OCI-LY7 (cell line): ENCODE measurements at regions not wholly inside any gene's neighbourhood (a gene's known extent, or its start where the extent isn't known, plus 50 kb on each side); places are given as distances from the start of the nearest gene placed in this dataset.

Experiments
- BruUV-seq: library from RNA; stranded (reverse); fragments of 400-500 nt; replicated peaks from 2 replicates; lab custom pipeline; 2021; lab: Mats Ljungman, UMichigan
- CTCF ChIA-PET: fragments of 300-600 bp; sonication (Branson Sonifier 250); formaldehyde crosslinking; loops from one replicate; lab custom pipeline; 2022; ENCODE audit warnings: antibody characterized with exemption; ENCODE audit not compliant: unreplicated experiment; lab: Charles Lee
- POLR2A ChIA-PET: fragments of 300-600 bp; sonication (Branson Sonifier 250); formaldehyde crosslinking; loops from one replicate; lab custom pipeline; 2022; ENCODE audit warnings: antibody characterized with exemption; lab: Charles Lee
- DNase-seq: peaks from one replicate; pipeline ENCODE4 v3.0.0-alpha.2; 2015; ENCODE audit warnings: low spot score
- H2AFZ ChIP-seq: fragments of 200-600 bp; sonication (generic), shearing (Covaris generic); 2 replicates; pipeline ENCODE4 v1.6.1; 2014; ENCODE audit warnings: mild to moderate bottlenecking, antibody characterized with exemption, low read length, moderate library complexity
- H3K27ac ChIP-seq: fragments of 200-600 bp; sonication (generic); 2 replicates; pipeline ENCODE4 v1.5.1; 2014; ENCODE audit warnings: mixed run types, low read depth, mild to moderate bottlenecking, moderate library complexity, low read length, inconsistent platforms; ENCODE audit not compliant: poor library complexity, severe bottlenecking
- H3K36me3 ChIP-seq: fragments of 200-600 bp; sonication (generic); 2 replicates; pipeline ENCODE4 v1.6.1; 2014; ENCODE audit warnings: mild to moderate bottlenecking, antibody characterized with exemption, low read length, moderate library complexity, mixed read lengths; ENCODE audit not compliant: insufficient read depth
- H3K4me1 ChIP-seq: fragments of 200-600 bp; sonication (generic); 2 replicates; pipeline ENCODE4 v1.5.1; 2014; ENCODE audit warnings: mild to moderate bottlenecking, low read length; ENCODE audit not compliant: insufficient read depth, poor library complexity, severe bottlenecking
- H3K4me2 ChIP-seq: fragments of 200-600 bp; sonication (generic); 2 replicates; pipeline ENCODE4 v1.6.1; 2014; ENCODE audit warnings: mild to moderate bottlenecking, low read length
- H3K4me3 ChIP-seq: fragments of 200-600 bp; sonication (generic); 2 replicates; pipeline ENCODE4 v1.5.1; 2014; ENCODE audit warnings: mild to moderate bottlenecking, low read depth, low read length; ENCODE audit not compliant: poor library complexity, severe bottlenecking
- H3K79me2 ChIP-seq: fragments of 200-600 bp; sonication (generic); 2 replicates; pipeline ENCODE4 v1.6.1; 2016; ENCODE audit warnings: low read depth, mild to moderate bottlenecking, low read length, moderate library complexity, mixed read lengths; ENCODE audit not compliant: insufficient read depth
- H3K9me2 ChIP-seq: fragments of 200-600 bp; sonication (generic); 2 replicates; pipeline ENCODE4 v1.6.1; 2016; ENCODE audit warnings: mild to moderate bottlenecking, low read length, mixed read lengths; ENCODE audit not compliant: insufficient read depth
- H3K9me3 ChIP-seq: fragments of 200-600 bp; sonication (generic); 2 replicates; pipeline ENCODE4 v1.6.1; 2014; ENCODE audit warnings: mild to moderate bottlenecking, mixed run types, low read length, mixed read lengths
- H4K20me1 ChIP-seq: fragments of 200-600 bp; sonication (generic); 2 replicates; pipeline ENCODE4 v1.6.1; 2014; ENCODE audit warnings: mild to moderate bottlenecking, antibody characterized with exemption, low read length, moderate library complexity, mixed read lengths; ENCODE audit not compliant: insufficient read depth
- EZH2phosphoT487 ChIP-seq: fragments of 200-600 bp; sonication (generic); IDR thresholded peaks from 2 replicates; pipeline ENCODE4 v1.6.1; 2018; ENCODE audit warnings: low read depth, borderline replicate concordance, mild to moderate bottlenecking, mixed run types, antibody characterized with exemption, low read length, moderate library complexity, mixed read lengths
- intact Hi-C: fragments of 100-400 bp; cut with micrococcal nuclease; formaldehyde crosslinking; loops from one replicate; pipeline ENCODE4 v1.10.0; 2022; ENCODE audit not compliant: unreplicated experiment
- TF ChIP-seq, protein P1 (sequence below): fragments of 200-600 bp; sonication (generic); conservative IDR thresholded peaks from 2 replicates; pipeline ENCODE4 v1.5.1; 2014; ENCODE audit warnings: mild to moderate bottlenecking, antibody characterized with exemption, low read length, moderate library complexity, mixed read lengths

DNA sequence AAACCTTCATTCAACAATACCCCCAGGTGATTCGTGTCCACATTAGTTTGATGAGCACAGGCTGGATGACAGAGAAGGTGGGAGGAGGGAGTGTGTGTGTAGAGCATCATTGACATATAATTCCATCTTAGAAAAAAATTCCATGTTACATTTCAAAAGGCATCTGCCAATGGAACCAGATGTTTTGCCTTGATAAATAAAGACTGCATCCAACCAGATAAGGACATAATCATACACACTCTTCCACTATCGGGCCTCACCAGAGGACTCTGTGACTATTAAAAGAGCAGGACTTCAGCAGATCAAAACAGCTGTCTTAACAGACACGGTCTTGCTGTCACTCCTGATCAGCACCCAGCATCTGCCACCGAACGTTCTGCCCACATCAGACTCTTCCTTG is 96.4 kb upstream of the SPIN1 start:
- Histone ChIP-seq H4K20me1 (no peaks in the 10 kb centered on the region), H3K9me2 (no peaks in the 10 kb centered on the region), H3K4me1 (no peaks in the 10 kb centered on the region), H3K27ac (no peak overlapping the region), H3K4me2 (no peak overlapping the region), H3K36me3 (no peaks in the 10 kb centered on the region), H3K79me2 (no peaks in the 10 kb centered on the region), H2AFZ (no peak overlapping the region), H3K4me3 (no peak overlapping the region), H3K9me3 (no peaks in the 10 kb centered on the region)
- POLR2A ChIA-PET, result no interaction called here
- CTCF ChIA-PET, result no interaction called here
- intact Hi-C loops, result no loop called here
- TF ChIP-seq EZH2phosphoT487, result no peak
- TF ChIP-seq, protein P1, sequence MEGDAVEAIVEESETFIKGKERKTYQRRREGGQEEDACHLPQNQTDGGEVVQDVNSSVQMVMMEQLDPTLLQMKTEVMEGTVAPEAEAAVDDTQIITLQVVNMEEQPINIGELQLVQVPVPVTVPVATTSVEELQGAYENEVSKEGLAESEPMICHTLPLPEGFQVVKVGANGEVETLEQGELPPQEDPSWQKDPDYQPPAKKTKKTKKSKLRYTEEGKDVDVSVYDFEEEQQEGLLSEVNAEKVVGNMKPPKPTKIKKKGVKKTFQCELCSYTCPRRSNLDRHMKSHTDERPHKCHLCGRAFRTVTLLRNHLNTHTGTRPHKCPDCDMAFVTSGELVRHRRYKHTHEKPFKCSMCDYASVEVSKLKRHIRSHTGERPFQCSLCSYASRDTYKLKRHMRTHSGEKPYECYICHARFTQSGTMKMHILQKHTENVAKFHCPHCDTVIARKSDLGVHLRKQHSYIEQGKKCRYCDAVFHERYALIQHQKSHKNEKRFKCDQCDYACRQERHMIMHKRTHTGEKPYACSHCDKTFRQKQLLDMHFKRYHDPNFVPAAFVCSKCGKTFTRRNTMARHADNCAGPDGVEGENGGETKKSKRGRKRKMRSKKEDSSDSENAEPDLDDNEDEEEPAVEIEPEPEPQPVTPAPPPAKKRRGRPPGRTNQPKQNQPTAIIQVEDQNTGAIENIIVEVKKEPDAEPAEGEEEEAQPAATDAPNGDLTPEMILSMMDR, result no peak
- no TSS peak for BruUV-seq
- no peak for DNase-seq

DNA sequence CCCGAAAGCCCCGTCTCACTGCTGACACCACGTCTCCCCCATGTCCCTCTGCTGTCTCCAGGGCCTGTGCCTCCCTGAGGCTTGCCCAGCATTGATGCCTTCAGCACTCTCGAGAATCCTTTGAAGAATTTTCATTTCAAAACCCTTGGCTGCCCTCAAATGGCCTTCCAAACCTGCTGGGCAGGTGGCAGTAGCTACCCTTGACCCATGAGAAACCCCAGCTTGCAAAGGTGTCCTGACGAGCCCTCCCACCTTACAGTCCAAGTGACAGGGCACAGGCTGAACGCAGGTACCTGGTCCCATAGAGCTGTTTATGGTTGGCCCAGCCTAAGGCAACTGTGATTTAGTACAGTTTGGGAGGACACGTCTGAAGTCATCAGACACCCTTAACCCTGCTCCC is 97.2 kb upstream of the SPIN1 start:
- Histone ChIP-seq H4K20me1 (no peaks in the 10 kb centered on the region), H3K27ac (no peak overlapping the region), H3K4me3 (no peak overlapping the region), H3K9me3 (no peaks in the 10 kb centered on the region), H2AFZ (no peak overlapping the region), H3K36me3 (no peaks in the 10 kb centered on the region), H3K4me1 (no peaks in the 10 kb centered on the region), H3K9me2 (no peaks in the 10 kb centered on the region), H3K4me2 (no peak overlapping the region), H3K79me2 (no peaks in the 10 kb centered on the region)
- TF ChIP-seq, protein P1, result no peak
- no peak for TF ChIP-seq EZH2phosphoT487
- intact Hi-C loops, result no loop called here
- no TSS peak for BruUV-seq
- CTCF ChIA-PET, result no interaction called here
- POLR2A ChIA-PET, result no interaction called here
- no peak for DNase-seq

DNA sequence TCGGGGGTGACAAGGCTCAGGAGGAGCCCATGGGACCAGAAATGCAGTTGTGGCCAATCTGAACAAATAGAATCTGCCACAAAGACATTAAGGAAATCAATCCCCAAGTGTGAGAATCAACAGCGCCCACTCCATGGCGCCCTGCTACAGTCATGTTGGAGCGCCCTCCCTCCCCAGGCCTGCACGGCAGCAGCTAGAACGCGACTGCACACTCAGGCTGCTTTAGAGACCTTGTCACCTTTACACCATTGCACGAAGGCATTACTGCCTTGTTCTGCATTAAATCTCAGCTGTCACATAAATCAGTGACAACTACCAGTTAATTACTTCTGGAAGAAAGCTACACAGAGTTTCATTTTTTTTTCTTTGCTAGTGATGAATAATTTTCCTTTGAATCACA is 98.7 kb upstream of the SPIN1 start:
- H3K9me2 ChIP-seq, result no peaks in the 10 kb centered on the region
- H3K4me2 ChIP-seq, result no peak overlapping the region
- no peaks in the 10 kb centered on the region for H4K20me1 ChIP-seq
- no peak for DNase-seq
- no TSS peak for BruUV-seq
- H3K27ac ChIP-seq, result no peak overlapping the region
- no peaks in the 10 kb centered on the region for H3K9me3 ChIP-seq
- intact Hi-C loops, result no loop called here
- no peak overlapping the region for H3K4me3 ChIP-seq
- POLR2A ChIA-PET, result interaction anchor here (0.6 kb wide), 1 partner anchor 70 kb away, joined by 3 read pairs; no protein-coding TSS in a partner anchor
- TF ChIP-seq, protein P1, result no peak
- TF ChIP-seq EZH2phosphoT487, result no peak
- CTCF ChIA-PET, result no interaction called here
- no peaks in the 10 kb centered on the region for H3K4me1 ChIP-seq
- no peaks in the 10 kb centered on the region for H3K79me2 ChIP-seq
- no peaks in the 10 kb centered on the region for H3K36me3 ChIP-seq
- H2AFZ ChIP-seq, result no peak overlapping the region
